K562 (cell line): ENCODE measurements at regions not wholly inside any gene's neighbourhood (a gene's known extent, or its start where the extent isn't known, plus 50 kb on each side); places are given as distances from the start of the nearest gene placed in this dataset.

ENCODE experiments used
- ARID2 ChIP-seq: fragments of 450-650 bp; IDR thresholded peaks from 2 replicates; pipeline ENCODE4 v1.6.1; 2017; ENCODE audit warnings: antibody characterized with exemption, mild to moderate bottlenecking
- CTCF ChIP-seq, 3 experiments: IDR thresholded peaks in 2 of 3; conservative IDR thresholded peaks in 1 of 3; 2 replicates each; pipeline ENCODE4 v1.5.1; 2011 to 2012; ENCODE audit warnings: low read length in 3 of 3, mild to moderate bottlenecking in 3 of 3, control low read depth in 2 of 3, improper control_type of control experiment in 1 of 3, inconsistent platforms in 1 of 3, low read depth in 1 of 3, mixed read lengths in 1 of 3, moderate library complexity in 1 of 3; ENCODE audit not compliant: insufficient read depth in 2 of 3
- KLF10 ChIP-seq: fragments of 250-450 bp; sonication (Bioruptor Pico); IDR thresholded peaks from 2 replicates; pipeline ENCODE4 v1.6.1; 2021; ENCODE audit warnings: matching md5 sums
- MYC ChIP-seq, 2 experiments: fragments of 250-450 bp in 1 of 2; sonication (Bioruptor Pico) in 1 of 2; IDR thresholded peaks; 2 replicates each; pipeline versions ENCODE4 v1.5.1 to v1.6.1; 2012 to 2021; ENCODE audit warnings: low read depth in 2 of 2, borderline replicate concordance in 1 of 2, improper control_type of control experiment in 1 of 2, low read length in 1 of 2, mild to moderate bottlenecking in 1 of 2, moderate library complexity in 1 of 2
- NR1H2 ChIP-seq: sonication (generic); formaldehyde crosslinking; IDR thresholded peaks from 2 replicates; pipeline ENCODE4 v1.4.0; 2020; ENCODE audit warnings: mild to moderate bottlenecking, missing genetic modification reagents
- POLR2A ChIP-seq: fragments of 450-650 bp; conservative IDR thresholded peaks from 2 replicates; pipeline ENCODE4 v1.6.1; 2016
- ZBTB7A ChIP-seq: IDR thresholded peaks from 2 replicates; pipeline ENCODE4 v1.6.1; 2011; ENCODE audit warnings: low read depth, mild to moderate bottlenecking, low read length, moderate library complexity, borderline replicate concordance; ENCODE audit not compliant: control insufficient read depth
- ZNF140 ChIP-seq: fragments of 250-450 bp; sonication (Bioruptor Pico); IDR thresholded peaks from 2 replicates; pipeline ENCODE4 v1.8.0; 2021; ENCODE audit warnings: moderate library complexity, mild to moderate bottlenecking, inconsistent platforms

GRCh38 chr17:72205357-72205756, 84.5 kb downstream of the SOX9 start:
- no peak for TF ChIP-seq POLR2A
- TF ChIP-seq NR1H2, result no peak
- TF ChIP-seq CTCF (IDR thresholded peaks at IDR 0.05 in 2 of 3, conservative IDR thresholded peaks at IDR 0.05 in 1 of 3; ENCODE audit: insufficient read depth in 2 of 3, low read depth in 1 of 3, low read length in 3 of 3), result no peak
- no peak for TF ChIP-seq MYC (IDR thresholded peaks at IDR 0.05; ENCODE audit: low read depth, low read length)
- no peak for TF ChIP-seq MYC (CRISPR knock-in tag; IDR thresholded peaks at IDR 0.05; ENCODE audit: borderline replicate concordance, low read depth)
- TF ChIP-seq KLF10, result no peak
- TF ChIP-seq ZBTB7A, result no peak
- TF ChIP-seq ARID2, result no peak
- TF ChIP-seq ZNF140, result no peak
